ENCODE measurements at regions not wholly inside any gene's neighbourhood (a gene's known extent, or its start where the extent isn't known, plus 50 kb on each side); places are given as distances from the start of the nearest gene placed in this dataset.

DNA sequence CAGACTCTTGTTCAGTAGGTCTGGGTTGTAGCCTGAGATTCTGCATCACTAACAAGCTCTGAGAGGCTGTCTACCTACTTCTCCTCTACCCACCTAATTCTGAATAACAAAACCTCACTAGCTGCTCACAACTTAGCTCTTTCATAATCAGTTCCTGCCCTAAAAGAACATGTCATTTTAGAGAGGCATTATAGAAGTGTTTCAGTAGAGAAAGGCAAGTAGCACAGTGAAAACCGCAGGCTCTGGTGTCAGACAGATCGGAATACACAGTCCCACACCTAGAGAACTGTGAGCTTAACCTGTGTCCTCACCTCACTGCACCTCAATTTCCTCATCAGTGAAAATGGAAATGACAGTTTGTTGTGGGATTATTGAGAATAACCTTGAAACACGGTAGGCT is 1337.6 kb upstream of the TENM4 start:
- TF ChIP-seq TCF7L2 (IDR thresholded peaks at IDR 0.05; ENCODE audit: low read depth, low read length) = no peak
- TF ChIP-seq, protein P1, sequence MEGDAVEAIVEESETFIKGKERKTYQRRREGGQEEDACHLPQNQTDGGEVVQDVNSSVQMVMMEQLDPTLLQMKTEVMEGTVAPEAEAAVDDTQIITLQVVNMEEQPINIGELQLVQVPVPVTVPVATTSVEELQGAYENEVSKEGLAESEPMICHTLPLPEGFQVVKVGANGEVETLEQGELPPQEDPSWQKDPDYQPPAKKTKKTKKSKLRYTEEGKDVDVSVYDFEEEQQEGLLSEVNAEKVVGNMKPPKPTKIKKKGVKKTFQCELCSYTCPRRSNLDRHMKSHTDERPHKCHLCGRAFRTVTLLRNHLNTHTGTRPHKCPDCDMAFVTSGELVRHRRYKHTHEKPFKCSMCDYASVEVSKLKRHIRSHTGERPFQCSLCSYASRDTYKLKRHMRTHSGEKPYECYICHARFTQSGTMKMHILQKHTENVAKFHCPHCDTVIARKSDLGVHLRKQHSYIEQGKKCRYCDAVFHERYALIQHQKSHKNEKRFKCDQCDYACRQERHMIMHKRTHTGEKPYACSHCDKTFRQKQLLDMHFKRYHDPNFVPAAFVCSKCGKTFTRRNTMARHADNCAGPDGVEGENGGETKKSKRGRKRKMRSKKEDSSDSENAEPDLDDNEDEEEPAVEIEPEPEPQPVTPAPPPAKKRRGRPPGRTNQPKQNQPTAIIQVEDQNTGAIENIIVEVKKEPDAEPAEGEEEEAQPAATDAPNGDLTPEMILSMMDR (IDR thresholded peaks at IDR 0.05) = no peak
- TF ChIP-seq, protein P2, sequence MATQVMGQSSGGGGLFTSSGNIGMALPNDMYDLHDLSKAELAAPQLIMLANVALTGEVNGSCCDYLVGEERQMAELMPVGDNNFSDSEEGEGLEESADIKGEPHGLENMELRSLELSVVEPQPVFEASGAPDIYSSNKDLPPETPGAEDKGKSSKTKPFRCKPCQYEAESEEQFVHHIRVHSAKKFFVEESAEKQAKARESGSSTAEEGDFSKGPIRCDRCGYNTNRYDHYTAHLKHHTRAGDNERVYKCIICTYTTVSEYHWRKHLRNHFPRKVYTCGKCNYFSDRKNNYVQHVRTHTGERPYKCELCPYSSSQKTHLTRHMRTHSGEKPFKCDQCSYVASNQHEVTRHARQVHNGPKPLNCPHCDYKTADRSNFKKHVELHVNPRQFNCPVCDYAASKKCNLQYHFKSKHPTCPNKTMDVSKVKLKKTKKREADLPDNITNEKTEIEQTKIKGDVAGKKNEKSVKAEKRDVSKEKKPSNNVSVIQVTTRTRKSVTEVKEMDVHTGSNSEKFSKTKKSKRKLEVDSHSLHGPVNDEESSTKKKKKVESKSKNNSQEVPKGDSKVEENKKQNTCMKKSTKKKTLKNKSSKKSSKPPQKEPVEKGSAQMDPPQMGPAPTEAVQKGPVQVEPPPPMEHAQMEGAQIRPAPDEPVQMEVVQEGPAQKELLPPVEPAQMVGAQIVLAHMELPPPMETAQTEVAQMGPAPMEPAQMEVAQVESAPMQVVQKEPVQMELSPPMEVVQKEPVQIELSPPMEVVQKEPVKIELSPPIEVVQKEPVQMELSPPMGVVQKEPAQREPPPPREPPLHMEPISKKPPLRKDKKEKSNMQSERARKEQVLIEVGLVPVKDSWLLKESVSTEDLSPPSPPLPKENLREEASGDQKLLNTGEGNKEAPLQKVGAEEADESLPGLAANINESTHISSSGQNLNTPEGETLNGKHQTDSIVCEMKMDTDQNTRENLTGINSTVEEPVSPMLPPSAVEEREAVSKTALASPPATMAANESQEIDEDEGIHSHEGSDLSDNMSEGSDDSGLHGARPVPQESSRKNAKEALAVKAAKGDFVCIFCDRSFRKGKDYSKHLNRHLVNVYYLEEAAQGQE (IDR thresholded peaks at IDR 0.05; ENCODE audit: insufficient read depth in 1 of 2, low read depth in 2 of 2, low read length in 1 of 2) = no peak
- POLR2A ChIA-PET = no interaction called here
- BruUV-seq (replicated peaks) = no TSS peak
- intact Hi-C loops (cut with micrococcal nuclease; ENCODE audit: unreplicated experiment) (no loop called here), in situ Hi-C loops (cut with HindIII; ENCODE audit: low pct_unique_long_range_greater_than_20kb, low sequenced_read_pairs) (no loop called here)
- CTCF ChIA-PET = no interaction called here
- no peaks in the 10 kb centered on the region for H3K4me1 ChIP-seq (ENCODE audit: control insufficient read depth, insufficient read depth, low read length)
- H3K27ac ChIP-seq (ENCODE audit: low read length) = no peak overlapping the region
- H3K36me3 ChIP-seq (ENCODE audit: control insufficient read depth, insufficient read depth, low read length) = no peaks in the 10 kb centered on the region
- DNase-seq (ENCODE audit: low read depth, low spot score) (no peak), ATAC-seq (no peak)
- no peaks in the 10 kb centered on the region for H3K27me3 ChIP-seq (ENCODE audit: control insufficient read depth, insufficient read depth, low read length)
- H3K9me3 ChIP-seq (ENCODE audit: control insufficient read depth, insufficient read depth, low read depth, low read length) = no peaks in the 10 kb centered on the region
- H3K4me3 ChIP-seq (ENCODE audit: low read depth in 2 of 2, low read length in 2 of 2) = no peak overlapping the region

DNA sequence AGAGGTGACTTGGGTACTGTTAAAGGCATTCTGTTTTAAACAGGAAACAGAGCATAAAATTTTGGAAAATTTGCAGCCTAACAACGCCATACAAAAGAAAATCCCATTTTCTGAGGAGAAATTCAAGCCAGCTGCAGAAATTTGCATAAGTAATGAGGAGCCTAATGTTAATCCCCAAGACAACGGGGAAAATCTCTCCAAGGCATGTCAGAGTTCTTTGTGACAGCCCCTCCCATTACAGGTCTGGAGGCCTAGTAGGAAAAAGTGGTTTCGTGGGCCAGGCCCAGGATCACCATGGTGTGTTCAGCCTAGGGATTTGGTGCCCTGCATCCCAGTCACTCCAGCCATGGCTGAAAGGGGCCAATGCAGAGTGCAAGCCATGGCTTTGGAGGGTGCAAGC is 1333.1 kb upstream of the TENM4 start:
- TF ChIP-seq POLR2AphosphoS5 (IDR thresholded peaks at IDR 0.05; ENCODE audit: low read depth, low read length) = no peak
- TF ChIP-seq, protein P1 (IDR thresholded peaks at IDR 0.05) = no peak
- TF ChIP-seq SIN3A (IDR thresholded peaks at IDR 0.05; ENCODE audit: borderline replicate concordance, insufficient read depth, low read depth, low read length) = no peak
- no peak for TF ChIP-seq TCF7L2 (IDR thresholded peaks at IDR 0.05; ENCODE audit: low read depth, low read length)
- TF ChIP-seq, protein P2 (IDR thresholded peaks at IDR 0.05; ENCODE audit: insufficient read depth in 1 of 2, low read depth in 2 of 2, low read length in 1 of 2) = no peak
- H3K9me3 ChIP-seq (ENCODE audit: control insufficient read depth, insufficient read depth, low read depth, low read length) = no peaks in the 10 kb centered on the region
- H3K4me1 ChIP-seq (ENCODE audit: control insufficient read depth, insufficient read depth, low read length) = no peaks in the 10 kb centered on the region
- H3K4me3 ChIP-seq (ENCODE audit: low read depth in 2 of 2, low read length in 2 of 2) = no peak overlapping the region
- ATAC-seq (no peak), DNase-seq (ENCODE audit: low read depth, low spot score) (no peak)
- in situ Hi-C loops (cut with HindIII; ENCODE audit: low pct_unique_long_range_greater_than_20kb, low sequenced_read_pairs) = no loop called here
- H3K27ac ChIP-seq (ENCODE audit: low read length) = no peak overlapping the region
- no peaks in the 10 kb centered on the region for H3K36me3 ChIP-seq (ENCODE audit: control insufficient read depth, insufficient read depth, low read length)
- no peaks in the 10 kb centered on the region for H3K27me3 ChIP-seq (ENCODE audit: control insufficient read depth, insufficient read depth, low read length)
- ChIA-PET POLR2A (no interaction called here), CTCF (no interaction called here)
- intact Hi-C loops (cut with micrococcal nuclease; ENCODE audit: unreplicated experiment) = no loop called here
- BruUV-seq (replicated peaks) = no TSS peak

Measured in Panc1 (cell line).